ENCODE measurements at regions not wholly inside any gene's neighbourhood (a gene's known extent, or its start where the extent isn't known, plus 50 kb on each side); places are given as distances from the start of the nearest gene placed in this dataset.
"Not testable (repeated sequence)": the region's sequence is repeated elsewhere in the genome, so short reads cannot be mapped to it uniquely, and the experiment has no call there.

DNA sequence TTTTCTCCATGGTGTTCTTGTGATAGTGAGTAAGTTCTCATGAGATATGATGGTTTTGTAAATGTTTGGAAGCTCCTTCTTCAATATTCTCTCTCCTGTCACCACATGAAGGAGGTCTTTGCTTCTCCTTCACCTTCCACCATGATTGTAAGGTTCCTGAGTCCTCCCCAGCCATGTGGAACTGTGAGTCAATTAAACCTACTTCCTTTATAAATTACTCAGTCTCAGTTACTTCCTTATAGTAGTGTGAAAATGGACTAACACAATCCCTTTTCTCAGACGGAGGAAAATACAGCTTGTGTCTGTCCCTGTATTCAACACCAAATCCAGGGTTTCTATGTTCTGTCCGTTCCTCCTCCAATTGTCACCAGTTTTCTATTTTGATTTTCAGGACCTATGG is 181.0 kb downstream of the ALDH8A1 start:
- no peaks in the 10 kb centered on the region for H3K27me3 ChIP-seq (replicated peaks)
- H3K27ac ChIP-seq, result no peak overlapping the region
- no peak for DNase-seq
- in situ Hi-C loops (cut with HindIII; ENCODE audit: low pct_ligation_motif_present, low sequenced_read_pairs), result no loop called here
- H3K36me3 ChIP-seq (replicated peaks), result no peaks in the 10 kb centered on the region
- no peak overlapping the region for H3K4me3 ChIP-seq (ENCODE audit: low read depth, low read length)
- TF ChIP-seq, protein P1, sequence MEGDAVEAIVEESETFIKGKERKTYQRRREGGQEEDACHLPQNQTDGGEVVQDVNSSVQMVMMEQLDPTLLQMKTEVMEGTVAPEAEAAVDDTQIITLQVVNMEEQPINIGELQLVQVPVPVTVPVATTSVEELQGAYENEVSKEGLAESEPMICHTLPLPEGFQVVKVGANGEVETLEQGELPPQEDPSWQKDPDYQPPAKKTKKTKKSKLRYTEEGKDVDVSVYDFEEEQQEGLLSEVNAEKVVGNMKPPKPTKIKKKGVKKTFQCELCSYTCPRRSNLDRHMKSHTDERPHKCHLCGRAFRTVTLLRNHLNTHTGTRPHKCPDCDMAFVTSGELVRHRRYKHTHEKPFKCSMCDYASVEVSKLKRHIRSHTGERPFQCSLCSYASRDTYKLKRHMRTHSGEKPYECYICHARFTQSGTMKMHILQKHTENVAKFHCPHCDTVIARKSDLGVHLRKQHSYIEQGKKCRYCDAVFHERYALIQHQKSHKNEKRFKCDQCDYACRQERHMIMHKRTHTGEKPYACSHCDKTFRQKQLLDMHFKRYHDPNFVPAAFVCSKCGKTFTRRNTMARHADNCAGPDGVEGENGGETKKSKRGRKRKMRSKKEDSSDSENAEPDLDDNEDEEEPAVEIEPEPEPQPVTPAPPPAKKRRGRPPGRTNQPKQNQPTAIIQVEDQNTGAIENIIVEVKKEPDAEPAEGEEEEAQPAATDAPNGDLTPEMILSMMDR (IDR thresholded peaks at IDR 0.05; ENCODE audit: low read depth, low read length, missing control alignments), result no peak

DNA sequence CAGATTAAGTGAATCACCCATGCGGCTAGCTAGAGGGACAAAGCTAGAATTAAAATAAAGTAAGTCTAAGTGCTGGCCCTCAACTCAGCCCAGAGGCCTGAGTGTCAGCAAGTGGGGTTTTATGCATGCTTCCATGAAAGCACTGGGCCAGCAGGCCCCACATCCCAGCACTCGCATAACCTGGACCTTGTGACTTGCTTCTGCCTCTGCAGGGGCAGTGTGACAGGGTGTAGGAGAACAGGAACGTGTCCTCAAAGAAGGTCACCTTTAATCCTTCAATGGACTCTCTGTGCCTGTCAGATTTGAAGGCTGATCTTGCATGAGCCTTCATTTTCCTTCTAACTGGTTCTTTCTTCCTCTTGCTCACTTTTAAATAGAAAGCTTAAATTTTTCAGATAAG is 183.4 kb downstream of the ALDH8A1 start:
- H3K27me3 ChIP-seq (replicated peaks), result no peaks in the 10 kb centered on the region
- in situ Hi-C loops (cut with HindIII; ENCODE audit: low pct_ligation_motif_present, low sequenced_read_pairs), result no loop called here
- H3K27ac ChIP-seq, result no peak overlapping the region
- DNase-seq, result no peak
- H3K4me3 ChIP-seq (ENCODE audit: low read depth, low read length), result no peak overlapping the region
- TF ChIP-seq, protein P1 (IDR thresholded peaks at IDR 0.05; ENCODE audit: low read depth, low read length, missing control alignments), result no peak
- no peaks in the 10 kb centered on the region for H3K36me3 ChIP-seq (replicated peaks)

DNA sequence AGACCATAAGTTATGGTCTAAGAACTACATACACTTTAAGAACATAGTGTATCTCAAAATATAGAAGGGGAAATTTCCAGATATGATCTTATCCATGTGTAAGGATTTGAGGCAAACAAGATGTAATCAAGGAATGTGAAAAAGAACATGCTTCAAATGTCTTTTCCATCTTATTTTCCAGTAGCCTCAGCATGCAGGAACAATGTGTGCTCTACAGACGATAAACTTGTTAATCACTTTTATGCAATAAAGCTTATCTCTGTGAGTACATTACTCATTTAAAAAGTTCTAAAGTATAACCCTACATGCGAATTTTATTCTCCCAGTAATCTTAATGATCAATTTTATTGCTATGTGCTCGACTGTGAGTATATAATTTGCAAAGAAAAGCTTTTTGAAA is 185.2 kb downstream of the ALDH8A1 start:
- Histone ChIP-seq H3K27me3 (replicated peaks) (no peaks in the 10 kb centered on the region), H3K27ac (no peak overlapping the region), H3K4me3 (ENCODE audit: low read depth, low read length) (no peak overlapping the region), H3K36me3 (replicated peaks) (no peaks in the 10 kb centered on the region)
- TF ChIP-seq, protein P1 (IDR thresholded peaks at IDR 0.05; ENCODE audit: low read depth, low read length, missing control alignments), result no peak
- in situ Hi-C loops (cut with HindIII; ENCODE audit: low pct_ligation_motif_present, low sequenced_read_pairs), result no loop called here
- no peak for DNase-seq

DNA sequence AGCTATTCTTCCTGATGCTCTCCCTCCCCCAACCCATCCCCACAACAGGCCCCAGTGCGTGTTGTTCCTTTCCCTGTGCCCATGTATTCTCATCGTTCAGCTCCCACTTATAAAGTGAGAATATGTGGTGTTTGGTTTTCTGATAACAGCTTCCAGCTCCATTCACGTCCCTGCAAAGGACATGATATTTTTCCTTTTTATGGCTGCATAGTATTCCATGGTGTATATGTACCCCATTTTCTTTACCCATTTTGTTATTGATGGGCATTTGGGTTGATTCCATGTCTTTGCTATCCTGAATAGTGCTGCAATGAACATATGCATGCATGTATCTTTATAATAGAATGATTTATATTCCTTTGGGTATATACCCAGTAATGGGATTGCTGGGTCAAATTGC is 186.3 kb downstream of the ALDH8A1 start:
- DNase-seq; H3K27me3 ChIP-seq (replicated peaks); in situ Hi-C loops (cut with HindIII; ENCODE audit: low pct_ligation_motif_present, low sequenced_read_pairs); H3K27ac ChIP-seq; H3K4me3 ChIP-seq (ENCODE audit: low read depth, low read length); H3K36me3 ChIP-seq (replicated peaks): not testable (repeated sequence)

DNA sequence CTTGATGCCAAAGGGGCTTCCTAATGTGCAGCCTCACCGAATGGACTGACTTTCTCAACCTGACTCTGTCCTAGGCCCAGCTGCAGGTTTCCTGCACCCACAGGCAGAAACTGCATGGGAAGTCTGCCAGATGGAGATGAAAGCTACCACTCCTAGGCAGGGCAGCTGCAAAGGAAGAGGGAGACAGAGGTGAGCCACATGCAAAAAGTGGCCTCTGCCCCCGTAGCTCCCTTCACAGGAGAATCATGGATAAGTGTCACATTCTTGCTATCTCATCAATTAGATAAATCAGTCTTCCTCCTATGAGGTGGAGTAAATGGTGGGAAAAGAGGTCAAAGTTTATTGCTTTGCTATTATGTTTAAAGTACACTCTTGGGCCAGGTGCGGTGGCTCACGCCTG is 191.3 kb downstream of the ALDH8A1 start:
- Histone ChIP-seq H3K27me3 (replicated peaks) (no peaks in the 10 kb centered on the region), H3K4me3 (ENCODE audit: low read depth, low read length) (no peak overlapping the region), H3K27ac (no peak overlapping the region), H3K36me3 (replicated peaks) (no peaks in the 10 kb centered on the region)
- no peak for DNase-seq
- in situ Hi-C loops (cut with HindIII; ENCODE audit: low pct_ligation_motif_present, low sequenced_read_pairs), result no loop called here
- TF ChIP-seq, protein P1 (IDR thresholded peaks at IDR 0.05; ENCODE audit: low read depth, low read length, missing control alignments), result no peak

DNA sequence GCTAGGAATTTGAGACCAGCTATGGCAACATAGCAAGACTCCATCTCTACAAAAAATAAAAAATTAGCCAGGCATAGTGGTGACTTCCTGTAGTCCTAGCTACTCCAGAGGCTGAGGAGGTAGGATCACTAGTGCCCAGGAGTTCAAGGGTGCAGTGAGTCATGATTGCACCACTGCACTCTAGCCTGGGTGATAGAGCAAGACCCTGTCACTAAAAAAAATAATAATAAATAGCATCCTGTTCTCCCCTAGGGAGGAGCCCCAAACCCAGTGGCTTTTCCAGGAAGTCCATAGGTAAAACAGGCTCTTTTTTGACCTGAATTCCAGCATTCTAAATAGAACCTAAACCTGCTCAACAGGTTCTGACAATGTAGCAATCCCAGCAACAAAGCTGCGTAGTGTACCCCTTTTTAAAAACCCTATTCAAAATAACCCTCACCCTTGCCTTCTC is 192.0 kb downstream of the ALDH8A1 start:
- H3K27ac ChIP-seq, result no peak overlapping the region
- no peak overlapping the region for H3K4me3 ChIP-seq (ENCODE audit: low read depth, low read length)
- in situ Hi-C loops (cut with HindIII; ENCODE audit: low pct_ligation_motif_present, low sequenced_read_pairs), result no loop called here
- no peaks in the 10 kb centered on the region for H3K27me3 ChIP-seq (replicated peaks)
- H3K36me3 ChIP-seq (replicated peaks), result no peaks in the 10 kb centered on the region
- DNase-seq, result no peak
- TF ChIP-seq, protein P1 (IDR thresholded peaks at IDR 0.05; ENCODE audit: low read depth, low read length, missing control alignments), result no peak
